ENCODE measurements at regions not wholly inside any gene's neighbourhood (a gene's known extent, or its start where the extent isn't known, plus 50 kb on each side); places are given as distances from the start of the nearest gene placed in this dataset.

DNA sequence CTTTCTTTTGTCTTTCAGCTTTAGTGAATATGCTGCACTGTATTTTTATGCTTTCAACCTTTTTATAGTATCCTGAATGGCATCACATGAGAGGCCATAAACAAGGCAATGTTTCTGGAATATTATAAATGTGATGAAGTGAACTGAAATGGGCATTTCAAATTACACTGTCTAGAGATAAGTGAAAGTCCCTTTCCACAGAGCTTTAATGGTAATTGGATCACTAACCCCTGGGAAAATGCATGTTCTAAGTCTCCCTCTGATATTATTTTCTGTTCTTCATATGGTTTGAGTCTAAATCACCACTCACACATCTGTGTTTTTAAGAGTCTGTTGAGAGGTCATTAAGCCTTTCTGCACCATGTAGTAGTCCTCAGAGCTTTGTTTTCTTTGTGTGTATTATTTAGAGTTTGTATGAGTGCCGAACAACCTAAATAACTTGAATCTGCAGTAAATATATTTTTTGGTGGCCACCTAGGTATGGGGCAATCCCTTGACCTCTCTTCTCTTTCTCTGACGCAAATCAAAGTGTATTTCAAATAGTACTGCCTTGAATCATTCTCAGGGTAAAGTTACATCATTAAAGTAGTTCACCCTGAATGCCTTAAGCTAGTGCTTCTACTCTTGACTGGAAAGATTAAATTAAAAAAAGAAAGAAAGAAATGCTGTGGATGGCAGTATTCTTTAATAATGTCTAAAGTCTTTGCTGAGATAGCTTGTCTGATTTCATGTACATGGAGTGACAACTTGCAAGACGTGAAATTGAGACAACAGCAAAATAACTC lies 1931.0 kb upstream of the CDH6 start:
- TF ChIP-seq, protein P1, sequence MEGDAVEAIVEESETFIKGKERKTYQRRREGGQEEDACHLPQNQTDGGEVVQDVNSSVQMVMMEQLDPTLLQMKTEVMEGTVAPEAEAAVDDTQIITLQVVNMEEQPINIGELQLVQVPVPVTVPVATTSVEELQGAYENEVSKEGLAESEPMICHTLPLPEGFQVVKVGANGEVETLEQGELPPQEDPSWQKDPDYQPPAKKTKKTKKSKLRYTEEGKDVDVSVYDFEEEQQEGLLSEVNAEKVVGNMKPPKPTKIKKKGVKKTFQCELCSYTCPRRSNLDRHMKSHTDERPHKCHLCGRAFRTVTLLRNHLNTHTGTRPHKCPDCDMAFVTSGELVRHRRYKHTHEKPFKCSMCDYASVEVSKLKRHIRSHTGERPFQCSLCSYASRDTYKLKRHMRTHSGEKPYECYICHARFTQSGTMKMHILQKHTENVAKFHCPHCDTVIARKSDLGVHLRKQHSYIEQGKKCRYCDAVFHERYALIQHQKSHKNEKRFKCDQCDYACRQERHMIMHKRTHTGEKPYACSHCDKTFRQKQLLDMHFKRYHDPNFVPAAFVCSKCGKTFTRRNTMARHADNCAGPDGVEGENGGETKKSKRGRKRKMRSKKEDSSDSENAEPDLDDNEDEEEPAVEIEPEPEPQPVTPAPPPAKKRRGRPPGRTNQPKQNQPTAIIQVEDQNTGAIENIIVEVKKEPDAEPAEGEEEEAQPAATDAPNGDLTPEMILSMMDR (IDR thresholded peaks at IDR 0.05; ENCODE audit: insufficient read depth, low read length) = no peak
- TF ChIP-seq POLR2AphosphoS5 (IDR thresholded peaks at IDR 0.05; ENCODE audit: low read depth) = no peak
- TF ChIP-seq GABPA (IDR thresholded peaks at IDR 0.05; ENCODE audit: low read depth) = no peak
- TF ChIP-seq SPI1 (IDR thresholded peaks at IDR 0.05; ENCODE audit: borderline replicate concordance, low read depth) = no peak
- no peak for TF ChIP-seq REST (IDR thresholded peaks at IDR 0.05; ENCODE audit: insufficient replicate concordance, low read depth)

Measured in HL-60 (cell line).